ENCODE measurements at regions not wholly inside any gene's neighbourhood (a gene's known extent, or its start where the extent isn't known, plus 50 kb on each side); places are given as distances from the start of the nearest gene placed in this dataset.
"Not testable (repeated sequence)": the region's sequence is repeated elsewhere in the genome, so short reads cannot be mapped to it uniquely, and the experiment has no call there.

DNA sequence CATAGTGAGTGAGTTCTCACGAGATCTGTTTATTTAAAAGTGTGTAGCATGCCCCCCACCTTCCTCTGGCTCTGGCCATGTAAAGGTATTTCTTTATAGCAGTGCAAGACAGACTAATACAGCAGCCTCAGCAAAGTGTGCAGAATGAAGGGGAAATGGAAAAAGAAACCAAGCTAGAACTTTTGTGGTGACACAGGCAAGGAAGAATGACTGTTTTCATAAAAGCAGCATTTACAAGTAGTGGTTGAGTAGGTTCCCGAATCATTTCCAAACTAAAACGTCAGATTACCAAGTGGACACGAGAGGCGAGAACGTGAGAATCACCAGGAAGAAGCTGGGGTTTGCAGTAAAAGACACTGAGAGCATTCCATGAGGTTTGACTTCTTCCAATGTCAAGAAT lies 100.2 kb upstream of the AKAP13 start:
- TF ChIP-seq, protein P1, sequence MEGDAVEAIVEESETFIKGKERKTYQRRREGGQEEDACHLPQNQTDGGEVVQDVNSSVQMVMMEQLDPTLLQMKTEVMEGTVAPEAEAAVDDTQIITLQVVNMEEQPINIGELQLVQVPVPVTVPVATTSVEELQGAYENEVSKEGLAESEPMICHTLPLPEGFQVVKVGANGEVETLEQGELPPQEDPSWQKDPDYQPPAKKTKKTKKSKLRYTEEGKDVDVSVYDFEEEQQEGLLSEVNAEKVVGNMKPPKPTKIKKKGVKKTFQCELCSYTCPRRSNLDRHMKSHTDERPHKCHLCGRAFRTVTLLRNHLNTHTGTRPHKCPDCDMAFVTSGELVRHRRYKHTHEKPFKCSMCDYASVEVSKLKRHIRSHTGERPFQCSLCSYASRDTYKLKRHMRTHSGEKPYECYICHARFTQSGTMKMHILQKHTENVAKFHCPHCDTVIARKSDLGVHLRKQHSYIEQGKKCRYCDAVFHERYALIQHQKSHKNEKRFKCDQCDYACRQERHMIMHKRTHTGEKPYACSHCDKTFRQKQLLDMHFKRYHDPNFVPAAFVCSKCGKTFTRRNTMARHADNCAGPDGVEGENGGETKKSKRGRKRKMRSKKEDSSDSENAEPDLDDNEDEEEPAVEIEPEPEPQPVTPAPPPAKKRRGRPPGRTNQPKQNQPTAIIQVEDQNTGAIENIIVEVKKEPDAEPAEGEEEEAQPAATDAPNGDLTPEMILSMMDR (IDR thresholded peaks at IDR 0.05) = no peak
- TF ChIP-seq POLR2AphosphoS5 (IDR thresholded peaks at IDR 0.05) (no peak), POLR2A (IDR thresholded peaks at IDR 0.05; ENCODE audit: low read depth) (no peak), EP300 (IDR thresholded peaks at IDR 0.05) (no peak)
- Histone ChIP-seq H3K27me3 (no peaks in the 10 kb centered on the region), H3K9me3 (no peaks in the 10 kb centered on the region), H3K4me3 (no peak overlapping the region), H3K36me3 (no peaks in the 10 kb centered on the region), H3K4me1 (peaks cover 0 to 12% (median 5%) of the 10 kb centered on the region in 4 donors), H3K27ac (replicated peaks in 1 of 4) (no peak overlapping the region)
- intact Hi-C loops (cut with DNase I) = no loop called here
- 79% methylated on average over 6 of the region's 6 CpGs for WGBS
- no peak for DNase-seq (ENCODE audit: extremely low spot score)

DNA sequence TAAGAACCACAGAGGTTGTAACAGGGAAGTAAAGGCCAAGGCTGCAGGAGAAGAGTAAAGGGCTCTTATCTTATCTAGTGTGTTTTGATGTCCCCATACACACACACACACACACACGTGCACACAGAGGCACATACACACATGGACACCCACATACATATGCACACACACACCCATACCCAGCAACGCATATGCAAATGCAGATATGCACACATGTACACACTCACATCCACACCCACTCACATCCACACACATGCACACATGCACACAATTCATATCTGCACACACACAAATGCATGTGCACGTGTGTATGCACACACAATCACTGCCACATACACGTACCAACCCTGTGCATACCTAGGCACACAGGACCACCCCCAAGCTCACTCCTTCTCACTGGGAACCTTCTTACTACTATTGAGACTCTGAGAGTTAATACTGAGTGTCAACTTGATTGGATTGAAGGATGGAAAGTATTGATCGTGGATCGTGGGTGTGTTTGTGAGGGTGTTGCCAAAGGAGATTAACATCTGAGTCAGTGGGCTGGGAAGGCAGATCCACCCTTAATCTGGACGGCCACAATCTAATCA lies 99.0 kb upstream of the AKAP13 start:
- intact Hi-C loops (cut with DNase I) = no loop called here
- Histone ChIP-seq H3K36me3 (no peaks in the 10 kb centered on the region), H3K27me3 (no peaks in the 10 kb centered on the region), H3K4me1 (peaks cover 0 to 12% (median 5%) of the 10 kb centered on the region in 4 donors), H3K27ac (replicated peaks in 1 of 4) (no peak overlapping the region), H3K4me3 (no peak overlapping the region), H3K9me3 (no peaks in the 10 kb centered on the region)
- DNase-seq (ENCODE audit: extremely low spot score) = no peak
- no peak for TF ChIP-seq POLR2A (IDR thresholded peaks at IDR 0.05; ENCODE audit: low read depth)
- TF ChIP-seq, protein P1 (IDR thresholded peaks at IDR 0.05) = no peak
- TF ChIP-seq POLR2AphosphoS5 (IDR thresholded peaks at IDR 0.05) = no peak
- no peak for TF ChIP-seq EP300 (IDR thresholded peaks at IDR 0.05)
- WGBS = 88% methylated on average over 7 of the region's 7 CpGs

DNA sequence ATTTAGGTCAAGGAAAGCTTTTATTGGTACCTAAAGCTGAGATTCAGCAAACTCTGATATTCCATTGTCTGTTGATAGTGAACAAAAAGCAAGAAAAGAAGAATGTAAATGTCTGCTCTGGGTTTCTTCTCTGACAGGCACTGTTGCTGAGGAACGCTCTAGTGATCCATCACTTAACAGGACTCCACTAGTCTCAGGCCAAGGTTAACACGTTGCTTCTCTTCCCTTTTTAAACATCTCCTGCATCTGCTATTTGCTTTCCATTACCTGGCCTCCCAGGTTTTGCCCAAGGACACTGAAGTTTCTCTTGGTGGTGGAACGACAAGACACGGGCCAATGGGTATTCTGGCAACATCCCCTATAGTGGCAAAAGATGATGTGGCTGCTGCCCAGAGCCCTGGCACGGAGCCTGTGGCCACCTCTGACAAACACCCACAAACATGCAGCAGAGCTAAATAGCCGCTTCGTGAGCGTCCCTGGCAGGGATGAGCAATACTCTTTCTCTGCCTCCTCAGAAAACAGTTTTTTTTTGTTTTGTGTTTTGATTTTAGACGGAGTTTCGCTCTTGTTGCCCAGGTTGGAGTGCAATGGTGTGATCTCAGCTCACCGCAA lies 97.8 kb upstream of the AKAP13 start:
- no peak for TF ChIP-seq POLR2AphosphoS5 (IDR thresholded peaks at IDR 0.05)
- TF ChIP-seq, protein P1 (IDR thresholded peaks at IDR 0.05) = no peak
- TF ChIP-seq POLR2A (IDR thresholded peaks at IDR 0.05; ENCODE audit: low read depth) = no peak
- TF ChIP-seq EP300 (IDR thresholded peaks at IDR 0.05) = no peak
- no peaks in the 10 kb centered on the region for H3K9me3 ChIP-seq
- intact Hi-C loops (cut with DNase I) = no loop called here
- H3K27me3 ChIP-seq = no peaks in the 10 kb centered on the region
- H3K36me3 ChIP-seq = no peaks in the 10 kb centered on the region
- H3K4me3 ChIP-seq = no peak overlapping the region
- H3K4me1 ChIP-seq = peaks cover 0 to 12% (median 5%) of the 10 kb centered on the region in 4 donors
- no peak overlapping the region for H3K27ac ChIP-seq (replicated peaks in 1 of 4)
- no peak for DNase-seq (ENCODE audit: extremely low spot score)
- 70% methylated on average over 11 of the region's 11 CpGs for WGBS

DNA sequence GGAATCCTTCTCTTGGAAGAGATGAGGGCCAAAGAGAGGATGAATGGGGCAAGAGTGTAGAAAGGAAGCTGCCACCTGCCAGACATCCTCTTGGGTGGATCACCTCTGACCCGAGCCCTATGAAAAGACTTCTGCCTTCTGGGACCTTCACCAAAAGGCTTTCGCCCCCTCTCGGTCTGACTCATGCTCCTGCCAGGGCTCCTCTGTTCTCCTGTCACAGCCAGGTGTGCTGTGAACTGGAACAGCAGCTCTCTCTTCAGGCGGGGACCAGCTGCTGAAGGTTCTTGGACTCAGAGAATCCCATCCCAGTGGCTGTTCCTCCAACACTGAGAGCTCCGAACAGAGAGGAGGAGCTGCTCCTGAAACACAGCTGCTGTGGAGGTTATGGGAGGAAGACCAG lies 96.6 kb upstream of the AKAP13 start:
- H3K27me3 ChIP-seq; H3K9me3 ChIP-seq; DNase-seq (ENCODE audit: extremely low spot score); H3K27ac ChIP-seq (replicated peaks in 1 of 4); H3K36me3 ChIP-seq; H3K4me3 ChIP-seq; intact Hi-C loops (cut with DNase I): not testable (repeated sequence)
- H3K4me1 ChIP-seq = peaks cover 0 to 12% (median 5%) of the 10 kb centered on the region in 4 donors
- no CpG with 5 or more reads among the region's 5 CpGs for WGBS

DNA sequence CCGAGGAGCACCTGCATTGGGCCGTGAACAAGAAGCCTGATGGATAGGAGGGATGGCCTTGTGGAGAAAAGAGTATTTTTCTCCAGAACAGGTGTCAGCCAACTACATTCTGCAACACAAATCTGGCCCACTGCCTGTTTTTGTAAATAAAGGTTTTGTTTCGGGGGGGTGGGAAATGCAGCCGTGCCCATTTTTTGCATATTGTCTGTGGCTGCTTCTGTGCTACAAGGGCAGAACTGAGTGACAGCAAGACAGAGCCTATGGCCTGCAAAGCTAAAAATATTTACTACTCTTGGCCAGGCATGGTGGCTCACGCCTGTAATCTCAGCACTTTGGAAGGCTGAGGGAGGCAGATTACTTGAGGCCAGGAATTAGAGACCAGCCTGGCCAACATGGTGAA lies 95.9 kb upstream of the AKAP13 start:
- TF ChIP-seq EP300 (IDR thresholded peaks at IDR 0.05) = no peak
- H3K36me3 ChIP-seq = no peaks in the 10 kb centered on the region
- H3K27me3 ChIP-seq = no peaks in the 10 kb centered on the region
- no peaks in the 10 kb centered on the region for H3K9me3 ChIP-seq
- intact Hi-C loops (cut with DNase I) = no loop called here
- H3K4me1 ChIP-seq = peaks cover 0 to 12% (median 5%) of the 10 kb centered on the region in 4 donors
- WGBS = 85% methylated on average over 5 of the region's 5 CpGs
- H3K27ac ChIP-seq (replicated peaks in 1 of 4) = no peak overlapping the region
- H3K4me3 ChIP-seq = no peak overlapping the region
- DNase-seq (ENCODE audit: extremely low spot score) = no peak
